ENCODE measurements at regions not wholly inside any gene's neighbourhood (a gene's known extent, or its start where the extent isn't known, plus 50 kb on each side); places are given as distances from the start of the nearest gene placed in this dataset.

GRCh38 chr1:95562230-95562629 lies 328.2 kb downstream of the RWDD3 start:
- Histone ChIP-seq H3K27ac (ENCODE audit: low read length) (no peak overlapping the region), H3K79me2 (ENCODE audit: low read length) (no peaks in the 10 kb centered on the region), H3K9ac (ENCODE audit: low read length) (no peak overlapping the region), H2AFZ (ENCODE audit: low read depth, low read length) (no peak overlapping the region), H3K36me3 (replicated peaks; ENCODE audit: low read depth, low read length) (no peaks in the 10 kb centered on the region), H3K4me1 (ENCODE audit: low read length) (no peaks in the 10 kb centered on the region), H3K4me2 (ENCODE audit: low read length) (no peak overlapping the region), H3K4me3 (ENCODE audit: low read length) (no peak overlapping the region), H3K27me3 (ENCODE audit: low read depth, low read length) (no peaks in the 10 kb centered on the region), H3K9me3 (ENCODE audit: insufficient read depth, low read length) (no peaks in the 10 kb centered on the region), H4K20me1 (ENCODE audit: insufficient read depth, low read length) (no peaks in the 10 kb centered on the region)
- no peak for TF ChIP-seq EZH2phosphoT487 (IDR thresholded peaks at IDR 0.05; ENCODE audit: low read depth)
- no peak for TF ChIP-seq CTCF (IDR thresholded peaks at IDR 0.05; ENCODE audit: low read depth, low read length)

GRCh38 chr1:95572002-95572401 lies 338.0 kb downstream of the RWDD3 start:
- Histone ChIP-seq H3K9ac (ENCODE audit: low read length) (no peak overlapping the region), H3K4me2 (ENCODE audit: low read length) (no peak overlapping the region), H4K20me1 (ENCODE audit: insufficient read depth, low read length) (no peaks in the 10 kb centered on the region), H3K4me1 (ENCODE audit: low read length) (no peaks in the 10 kb centered on the region), H2AFZ (ENCODE audit: low read depth, low read length) (no peak overlapping the region), H3K36me3 (replicated peaks; ENCODE audit: low read depth, low read length) (no peaks in the 10 kb centered on the region), H3K27me3 (ENCODE audit: low read depth, low read length) (no peaks in the 10 kb centered on the region), H3K79me2 (ENCODE audit: low read length) (no peaks in the 10 kb centered on the region), H3K9me3 (ENCODE audit: insufficient read depth, low read length) (no peaks in the 10 kb centered on the region), H3K27ac (ENCODE audit: low read length) (no peak overlapping the region), H3K4me3 (ENCODE audit: low read length) (no peak overlapping the region)
- no peak for TF ChIP-seq EZH2phosphoT487 (IDR thresholded peaks at IDR 0.05; ENCODE audit: low read depth)
- no peak for TF ChIP-seq CTCF (IDR thresholded peaks at IDR 0.05; ENCODE audit: low read depth, low read length)

GRCh38 chr1:95572962-95573361 lies 339.0 kb downstream of the RWDD3 start:
- Histone ChIP-seq H3K79me2 (ENCODE audit: low read length) (no peaks in the 10 kb centered on the region), H3K27me3 (ENCODE audit: low read depth, low read length) (no peaks in the 10 kb centered on the region)
- TF ChIP-seq CTCF (IDR thresholded peaks at IDR 0.05; ENCODE audit: low read depth, low read length) (no peak), EZH2phosphoT487 (IDR thresholded peaks at IDR 0.05; ENCODE audit: low read depth) (no peak)

GRCh38 chr1:95575291-95575690 lies 341.3 kb downstream of the RWDD3 start:
- no peaks in the 10 kb centered on the region for H3K4me1 ChIP-seq (ENCODE audit: low read length)
- no peak for TF ChIP-seq EZH2phosphoT487 (IDR thresholded peaks at IDR 0.05; ENCODE audit: low read depth)
- TF ChIP-seq CTCF (IDR thresholded peaks at IDR 0.05; ENCODE audit: low read depth, low read length): no peak
- no peaks in the 10 kb centered on the region for H4K20me1 ChIP-seq (ENCODE audit: insufficient read depth, low read length)
- no peak overlapping the region for H3K4me3 ChIP-seq (ENCODE audit: low read length)
- no peaks in the 10 kb centered on the region for H3K79me2 ChIP-seq (ENCODE audit: low read length)
- H3K9ac ChIP-seq (ENCODE audit: low read length): no peak overlapping the region
- H3K27me3 ChIP-seq (ENCODE audit: low read depth, low read length): no peaks in the 10 kb centered on the region
- H3K4me2 ChIP-seq (ENCODE audit: low read length): no peak overlapping the region
- no peak overlapping the region for H3K27ac ChIP-seq (ENCODE audit: low read length)
- H3K9me3 ChIP-seq (ENCODE audit: insufficient read depth, low read length): no peaks in the 10 kb centered on the region
- H2AFZ ChIP-seq (ENCODE audit: low read depth, low read length): no peak overlapping the region
- H3K36me3 ChIP-seq (replicated peaks; ENCODE audit: low read depth, low read length): no peaks in the 10 kb centered on the region

More at GRCh38 chr1:95572962-95573361, 339.0 kb downstream of the RWDD3 start:
- Histone ChIP-seq H3K4me1 (ENCODE audit: low read length) (no peaks in the 10 kb centered on the region), H3K9me3 (ENCODE audit: insufficient read depth, low read length) (no peaks in the 10 kb centered on the region), H3K36me3 (replicated peaks; ENCODE audit: low read depth, low read length) (no peaks in the 10 kb centered on the region), H4K20me1 (ENCODE audit: insufficient read depth, low read length) (no peaks in the 10 kb centered on the region), H3K4me2 (ENCODE audit: low read length) (no peak overlapping the region), H3K4me3 (ENCODE audit: low read length) (no peak overlapping the region), H2AFZ (ENCODE audit: low read depth, low read length) (no peak overlapping the region), H3K9ac (ENCODE audit: low read length) (no peak overlapping the region), H3K27ac (ENCODE audit: low read length) (no peak overlapping the region)
